Activated T-cell treated with anti-CD3 and anti-CD28 coated beads for 24 hours (primary cell): ENCODE measurements at regions not wholly inside any gene's neighbourhood (a gene's known extent, or its start where the extent isn't known, plus 50 kb on each side); places are given as distances from the start of the nearest gene placed in this dataset.

Experiments used
- DNase-seq: peaks from one replicate; pipeline ENCODE4 v3.0.0-alpha.2; 2020; ENCODE audit warnings: low read depth

- no peak for DNase-seq
Measured at GRCh38 chr12:24557738-24558137, 391.2 kb downstream of the BCAT1 start.

DNA sequence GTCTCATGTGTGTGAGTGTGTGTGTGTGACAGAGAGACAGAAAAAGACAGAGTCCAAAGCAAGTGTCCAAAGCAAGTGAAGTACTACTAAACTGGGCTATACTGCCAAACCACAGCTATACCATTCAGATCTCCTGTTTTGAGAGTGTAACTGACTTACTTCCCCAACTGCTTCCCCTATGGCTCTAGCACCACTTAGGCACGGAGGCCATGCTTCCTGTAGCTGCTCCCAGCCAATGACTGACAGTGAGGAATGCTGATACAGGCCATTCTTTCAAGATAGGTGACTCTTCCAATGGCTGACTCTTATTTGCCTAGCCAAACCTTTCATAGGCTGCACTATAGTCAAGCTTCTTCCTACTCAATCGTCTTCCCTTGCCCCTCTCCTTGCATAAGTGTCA is 393.2 kb downstream of the BCAT1 start:
- DNase-seq, result no peak

DNA sequence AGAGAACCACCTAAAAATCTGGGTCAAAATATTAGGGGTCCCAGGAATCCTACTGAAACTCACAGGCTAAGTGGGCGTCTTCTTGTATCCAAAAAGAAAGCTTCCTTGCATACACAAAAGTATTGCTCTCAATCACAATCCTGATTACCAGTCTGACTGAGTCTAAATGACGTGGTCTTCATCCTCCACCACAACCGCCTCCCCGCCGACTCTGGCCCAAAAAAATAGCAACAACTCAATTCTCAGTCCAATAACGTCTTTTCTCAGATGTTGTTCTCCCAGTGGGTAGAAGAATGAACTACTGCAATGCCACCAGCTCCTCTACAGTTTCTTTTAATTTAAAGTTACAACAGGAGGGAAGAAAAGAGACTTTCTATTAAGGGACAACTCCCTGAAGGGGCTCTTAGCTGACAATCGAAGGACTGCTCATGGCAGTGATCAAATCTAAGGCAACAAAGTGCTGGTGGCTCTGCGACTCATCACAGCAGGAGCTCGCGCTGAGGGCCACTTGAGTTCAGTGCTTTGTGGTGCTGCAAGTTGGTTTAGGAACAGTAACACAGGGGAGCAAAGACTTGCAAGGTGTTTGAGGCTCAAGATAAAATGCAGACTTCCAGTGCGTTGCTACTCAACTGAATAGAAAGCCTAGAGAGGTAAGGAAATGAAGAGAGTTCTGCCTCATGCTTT is 394.1 kb downstream of the BCAT1 start:
- no peak for DNase-seq

DNA sequence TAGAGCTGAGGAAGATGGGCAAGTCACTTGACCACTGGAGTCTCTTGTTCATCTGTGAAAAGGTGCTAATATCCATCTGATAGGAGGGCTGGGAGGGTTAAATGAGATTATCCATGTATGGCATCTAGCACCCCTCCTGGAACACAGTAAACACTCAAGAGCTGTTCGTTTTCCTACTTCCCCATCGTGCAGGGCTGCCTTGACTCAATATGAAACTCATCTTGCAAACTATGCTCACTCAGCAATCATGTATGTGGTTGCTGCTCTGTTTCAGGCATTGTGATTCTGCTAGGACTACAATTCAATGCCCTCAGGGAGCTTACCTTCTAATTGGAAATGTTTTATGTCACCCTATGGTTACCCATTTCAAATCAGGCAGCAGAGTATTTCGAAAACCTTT is 395.6 kb downstream of the BCAT1 start:
- no peak for DNase-seq

- DNase-seq, result no peak
Measured at GRCh38 chr12:24551163-24551786, 397.6 kb downstream of the BCAT1 start.

GRCh38 chr12:24550609-24551008 is 398.3 kb downstream of the BCAT1 start:
- no peak for DNase-seq

GRCh38 chr12:24546661-24547060 is 402.2 kb downstream of the BCAT1 start:
- DNase-seq, result no peak

DNA sequence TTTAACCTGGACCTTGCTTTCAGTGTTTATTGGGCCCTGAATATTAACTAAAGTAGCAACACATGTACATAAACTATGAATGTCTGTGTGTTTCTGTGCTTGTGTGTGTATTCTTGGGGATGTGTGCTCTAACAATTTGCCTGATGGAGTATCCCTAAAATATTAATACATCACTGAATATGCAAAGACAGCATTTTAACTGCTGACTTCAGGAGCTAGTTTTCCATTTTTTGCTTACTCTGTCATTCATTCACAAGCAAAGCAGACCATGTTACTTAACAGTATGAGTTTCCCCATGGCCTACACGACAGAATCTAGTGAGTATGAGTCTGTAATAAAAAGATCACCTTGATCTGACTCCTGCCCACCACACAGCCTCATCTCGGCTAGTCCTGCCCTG is 402.8 kb downstream of the BCAT1 start:
- DNase-seq, result no peak

DNA sequence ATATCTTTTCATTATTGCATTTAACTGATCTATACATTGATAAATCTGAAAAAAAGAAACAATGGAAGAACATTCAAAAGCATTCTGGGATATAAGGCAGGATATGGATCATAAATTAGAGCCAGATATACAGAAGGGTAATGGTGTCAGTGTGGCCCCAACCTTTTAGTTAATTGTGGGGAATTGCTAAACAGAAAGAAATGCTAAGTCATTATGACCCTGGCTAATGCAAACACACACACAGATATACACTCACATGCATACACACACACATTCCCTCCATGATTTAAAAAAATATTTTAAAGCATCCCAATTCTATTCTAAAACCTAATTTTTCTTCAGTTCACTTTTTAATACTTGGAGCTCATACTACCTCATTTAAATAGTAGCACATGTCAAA is 404.5 kb downstream of the BCAT1 start:
- DNase-seq, result no peak

GRCh38 chr12:24541193-24541871 is 407.6 kb downstream of the BCAT1 start:
- no peak for DNase-seq

- DNase-seq, result no peak
Measured at GRCh38 chr12:24539646-24540045, 409.3 kb downstream of the BCAT1 start.

DNA sequence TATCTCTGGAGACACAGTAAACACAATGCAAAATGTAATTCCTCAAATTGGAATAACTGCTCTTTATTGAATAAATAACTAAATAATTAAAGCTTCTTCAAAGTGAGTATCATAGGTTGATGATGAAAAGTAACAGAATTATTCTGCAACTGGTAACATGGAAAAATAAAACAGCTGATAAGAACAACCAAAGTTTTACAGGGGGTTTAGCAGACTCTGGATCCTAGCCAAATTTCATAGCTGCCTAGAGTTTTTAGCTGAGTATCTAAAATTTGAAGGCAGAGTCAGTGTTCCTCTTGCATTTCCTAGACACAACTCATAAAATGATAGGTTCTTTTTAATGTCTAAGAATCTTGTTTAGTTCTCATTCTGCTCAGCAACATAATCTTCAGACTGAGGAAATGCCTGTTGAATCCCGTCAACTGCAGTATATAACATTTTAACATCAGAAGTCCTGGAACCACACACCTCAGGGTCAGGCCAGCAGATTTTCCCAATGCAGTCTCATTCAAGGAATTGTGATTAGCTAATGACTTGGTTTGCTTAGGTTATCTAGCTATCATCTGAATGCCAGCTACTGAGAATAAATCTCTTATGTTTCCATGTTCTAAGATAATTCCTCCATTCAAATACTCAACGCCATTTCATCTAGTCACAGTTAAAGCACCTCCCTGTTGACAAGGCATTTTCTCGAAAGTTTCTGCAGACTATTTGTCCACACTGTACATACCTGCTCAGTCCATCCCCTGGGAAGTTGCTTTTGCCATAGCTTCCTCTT is 411.6 kb downstream of the BCAT1 start:
- no peak for DNase-seq

- no peak for DNase-seq
Measured at GRCh38 chr12:24535334-24536069, 413.4 kb downstream of the BCAT1 start.

DNA sequence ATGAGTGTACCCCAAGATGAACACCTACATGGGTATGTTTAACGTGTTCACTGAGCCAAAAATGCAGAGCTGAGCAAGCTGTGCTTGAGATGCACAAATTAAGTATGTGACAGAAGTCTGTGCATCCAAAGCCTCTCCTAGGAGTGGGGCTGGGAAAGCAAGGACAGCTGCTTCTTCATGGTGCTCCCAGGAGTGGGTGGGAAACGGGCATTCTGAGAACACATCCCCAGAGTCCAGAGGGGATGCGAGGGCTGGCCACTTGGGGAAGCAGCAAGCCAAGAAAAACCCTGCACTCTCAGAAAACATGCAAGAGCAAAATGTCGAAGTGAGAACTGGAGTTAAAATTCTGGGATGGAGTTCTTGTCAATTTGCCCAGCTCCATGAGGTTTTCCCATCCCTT is 414.3 kb downstream of the BCAT1 start:
- DNase-seq, result no peak

DNA sequence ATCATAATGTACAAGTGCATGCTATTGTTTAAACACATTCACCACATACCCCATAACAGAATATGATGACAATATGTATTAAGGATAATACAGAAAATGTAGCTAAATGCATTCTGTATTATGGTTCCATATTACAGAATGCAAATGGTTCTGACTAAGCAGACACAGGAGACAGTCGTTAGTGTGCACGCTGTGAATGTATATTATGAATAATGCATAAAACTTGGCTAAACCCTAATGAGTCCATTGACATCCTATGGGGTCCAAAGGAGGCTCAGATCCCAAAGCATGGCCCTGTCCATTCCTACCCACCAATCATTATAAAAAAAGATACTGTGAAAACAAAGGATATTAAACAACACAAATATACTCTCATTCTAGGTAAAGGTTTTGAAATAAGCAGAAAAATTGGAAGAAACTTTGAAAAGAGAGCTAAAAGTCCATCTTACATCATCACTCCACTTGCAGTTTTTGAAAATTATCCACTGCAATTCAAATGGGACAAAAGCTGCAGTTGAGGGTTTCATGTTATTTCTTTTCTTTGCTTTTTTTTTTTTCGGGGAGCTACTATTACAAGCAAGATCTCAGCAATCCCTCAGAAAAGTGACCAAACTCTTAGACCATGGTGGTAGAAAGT is 415.1 kb downstream of the BCAT1 start:
- DNase-seq, result no peak

DNA sequence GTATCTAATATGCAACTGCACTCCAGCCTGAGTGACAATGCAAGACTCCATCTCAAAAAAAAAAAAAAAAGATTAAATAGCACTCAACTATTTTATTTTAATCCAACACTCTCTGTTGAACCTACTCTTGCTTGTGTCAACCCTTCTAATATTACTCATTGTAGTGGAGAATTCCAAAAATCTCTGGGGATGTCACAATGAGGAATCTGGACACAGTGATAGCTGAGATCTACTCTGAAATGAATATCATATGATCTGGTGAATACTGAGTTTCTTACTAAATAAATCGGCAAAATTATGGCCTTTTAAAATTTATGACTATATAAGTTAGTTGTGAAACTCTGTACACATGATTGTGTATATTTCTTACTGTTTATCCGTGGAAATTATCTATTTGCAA is 418.2 kb downstream of the BCAT1 start:
- no peak for DNase-seq

DNA sequence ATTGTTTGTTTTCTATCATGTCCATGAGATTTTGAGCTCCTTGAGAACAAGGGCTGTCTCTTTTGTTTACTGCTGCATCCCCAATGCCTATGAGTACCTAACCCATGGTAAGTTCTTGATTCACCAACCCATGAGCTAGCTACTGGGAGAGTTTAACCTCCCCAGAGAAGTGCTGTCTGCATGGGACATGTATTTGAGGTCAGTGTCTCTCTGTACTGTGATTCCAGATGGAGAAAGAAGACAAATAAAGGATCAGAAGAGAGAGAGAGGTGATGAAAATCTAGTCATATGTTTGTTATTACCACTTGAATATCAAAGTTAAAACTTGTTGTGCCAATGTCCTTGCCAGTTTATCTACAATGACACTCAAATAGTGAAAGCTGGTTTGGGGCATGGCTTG is 421.8 kb downstream of the BCAT1 start:
- no peak for DNase-seq

DNA sequence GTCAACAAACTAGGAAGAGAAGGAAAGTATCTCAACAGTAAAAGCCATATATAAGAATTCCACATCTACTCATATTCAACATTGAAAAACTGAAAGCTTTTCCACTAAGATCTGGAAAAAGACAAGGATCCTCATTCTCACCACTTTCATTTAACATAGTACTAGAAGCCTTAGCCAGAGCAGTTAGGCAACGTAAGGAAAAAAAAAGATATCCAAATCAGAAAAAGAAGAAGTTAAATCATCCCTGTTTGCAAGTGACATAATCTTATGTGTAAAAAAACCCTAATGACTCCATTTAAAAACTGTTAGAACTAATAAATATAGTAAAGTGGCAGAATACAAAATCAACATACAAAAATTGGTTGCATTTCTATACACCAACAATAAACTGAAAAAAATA is 426.2 kb downstream of the BCAT1 start:
- DNase-seq, result no peak

GRCh38 chr12:24519759-24520158 is 429.1 kb downstream of the BCAT1 start:
- no peak for DNase-seq

DNA sequence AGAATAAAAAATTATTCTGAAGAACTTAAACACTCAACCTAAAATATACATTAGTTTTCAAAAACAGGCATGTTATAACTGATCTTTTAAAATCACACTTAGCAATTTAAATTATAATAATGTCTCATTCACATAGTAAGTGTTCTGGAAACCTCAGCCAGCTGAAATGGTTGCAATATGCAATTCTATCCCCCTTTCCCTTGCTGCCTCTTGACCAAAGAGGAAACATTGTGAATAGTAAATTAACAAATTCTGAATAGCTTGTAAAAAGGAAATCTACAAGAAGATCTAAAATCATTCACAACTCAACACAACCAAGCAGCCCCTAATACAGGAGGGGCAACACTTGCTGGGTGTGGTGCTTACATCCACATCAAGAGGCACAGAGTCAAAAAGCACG is 431.9 kb downstream of the BCAT1 start:
- DNase-seq, result no peak

- DNase-seq, result no peak
Measured at GRCh38 chr12:24510581-24511125, 438.2 kb downstream of the BCAT1 start.
